Kidney epithelial cell (primary cell): ENCODE measurements at regions not wholly inside any gene's neighbourhood (a gene's known extent, or its start where the extent isn't known, plus 50 kb on each side); places are given as distances from the start of the nearest gene placed in this dataset.

Source experiments
- DNase-seq: peaks from one replicate; pipeline ENCODE4 v3.0.0-alpha.2; 2010; ENCODE audit warnings: low read depth
- H3K27me3 ChIP-seq: 2 replicates; pipeline ENCODE4 v1.6.0; 2011; ENCODE audit warnings: low read length; ENCODE audit not compliant: control insufficient read depth, insufficient read depth
- H3K36me3 ChIP-seq: 2 replicates; pipeline ENCODE4 v1.5.1; 2011; ENCODE audit warnings: low read length; ENCODE audit not compliant: control insufficient read depth, insufficient read depth
- H3K4me3 ChIP-seq: 2 replicates; pipeline ENCODE4 v1.5.1; 2011; ENCODE audit warnings: low read depth, mild to moderate bottlenecking, control low read depth, low read length
- CTCF ChIP-seq: IDR thresholded peaks from 2 replicates; pipeline ENCODE4 v1.5.1; 2011; ENCODE audit warnings: mild to moderate bottlenecking, moderate library complexity, low read length, control low read depth, inconsistent platforms; ENCODE audit not compliant: insufficient read depth, poor library complexity, severe bottlenecking

- DNase-seq = no peak
- H3K27me3 ChIP-seq = no peaks in the 10 kb centered on the region
- no peaks in the 10 kb centered on the region for H3K36me3 ChIP-seq
- TF ChIP-seq CTCF = no peak
- no peak overlapping the region for H3K4me3 ChIP-seq
These were observed 176.7 kb downstream of the PAH start for GRCh38 chr12:102740141-102740955.

- no peak for TF ChIP-seq CTCF
- DNase-seq = no peak
- H3K27me3 ChIP-seq = no peaks in the 10 kb centered on the region
- no peak overlapping the region for H3K4me3 ChIP-seq
- no peaks in the 10 kb centered on the region for H3K36me3 ChIP-seq
These were observed 180.7 kb downstream of the PAH start for GRCh38 chr12:102736328-102736727.

- no peaks in the 10 kb centered on the region for H3K36me3 ChIP-seq
- no peaks in the 10 kb centered on the region for H3K27me3 ChIP-seq
- no peak overlapping the region for H3K4me3 ChIP-seq
- DNase-seq = no peak
- no peak for TF ChIP-seq CTCF
These were observed 181.9 kb downstream of the PAH start for GRCh38 chr12:102735104-102735503.

GRCh38 chr12:102730996-102731395 lies 186.0 kb downstream of the PAH start:
- no peak for DNase-seq
- H3K4me3 ChIP-seq = no peak overlapping the region
- no peaks in the 10 kb centered on the region for H3K36me3 ChIP-seq
- no peak for TF ChIP-seq CTCF
- H3K27me3 ChIP-seq = no peaks in the 10 kb centered on the region

- H3K4me3 ChIP-seq = no peak overlapping the region
- TF ChIP-seq CTCF = no peak
- no peaks in the 10 kb centered on the region for H3K36me3 ChIP-seq
- no peaks in the 10 kb centered on the region for H3K27me3 ChIP-seq
- DNase-seq = no peak
These were observed 188.4 kb downstream of the PAH start for GRCh38 chr12:102728506-102729242.

GRCh38 chr12:102726686-102727085 lies 190.4 kb downstream of the PAH start:
- no peak for DNase-seq
- H3K36me3 ChIP-seq = no peaks in the 10 kb centered on the region
- TF ChIP-seq CTCF = no peak
- no peaks in the 10 kb centered on the region for H3K27me3 ChIP-seq
- H3K4me3 ChIP-seq = no peak overlapping the region
